Calu3 (cell line): ENCODE measurements at regions not wholly inside any gene's neighbourhood (a gene's known extent, or its start where the extent isn't known, plus 50 kb on each side); places are given as distances from the start of the nearest gene placed in this dataset.

Source experiments
- BruUV-seq: library from RNA; stranded (reverse); fragments of 400-500 nt; replicated peaks from 2 replicates; lab custom pipeline; 2021; lab: Mats Ljungman, UMichigan
- CTCF ChIA-PET: fragments of 300-600 bp; sonication (Branson Sonifier 250); formaldehyde crosslinking; loops from one replicate; lab custom pipeline; 2022; ENCODE audit warnings: antibody characterized with exemption; lab: Charles Lee
- DNase-seq: peaks from one replicate; pipeline ENCODE4 v3.0.0; 2022
- H3K27ac Mint-ChIP-seq: one replicate; pipeline ENCODE4 v1.8.0; 2022; ENCODE audit warnings: mixed read lengths; ENCODE audit not compliant: unreplicated experiment
- H3K27me3 Mint-ChIP-seq: one replicate; pipeline ENCODE4 v1.8.0; 2022; ENCODE audit warnings: mixed read lengths; ENCODE audit not compliant: unreplicated experiment
- H3K36me3 Mint-ChIP-seq: one replicate; pipeline ENCODE4 v1.8.0; 2022; ENCODE audit warnings: mild to moderate bottlenecking, moderate library complexity, mixed read lengths; ENCODE audit not compliant: insufficient read depth, unreplicated experiment
- H3K4me1 Mint-ChIP-seq: one replicate; pipeline ENCODE4 v1.8.0; 2022; ENCODE audit warnings: mild to moderate bottlenecking, low read depth, mixed read lengths; ENCODE audit not compliant: unreplicated experiment
- H3K4me3 Mint-ChIP-seq: one replicate; pipeline ENCODE4 v1.8.0; 2022; ENCODE audit warnings: mild to moderate bottlenecking, low read depth, moderate library complexity, mixed read lengths; ENCODE audit not compliant: unreplicated experiment
- H3K9me3 Mint-ChIP-seq: one replicate; pipeline ENCODE4 v1.8.0; 2022; ENCODE audit warnings: low read depth, mixed read lengths; ENCODE audit not compliant: unreplicated experiment
- CTCF ChIP-seq: fragments of 200-600 bp; IDR thresholded peaks from one replicate; pipeline ENCODE4 v1.8.0; 2022; ENCODE audit warnings: antibody characterized with exemption; ENCODE audit not compliant: unreplicated experiment
- intact Hi-C: fragments of 100-400 bp; cut with micrococcal nuclease; formaldehyde crosslinking; loops from one replicate; pipeline ENCODE4 v1.10.0; 2022; ENCODE audit not compliant: unreplicated experiment

- CTCF ChIA-PET: no interaction called here
- H3K4me1 Mint-ChIP-seq: peaks cover 12% of the 10 kb centered on the region
- H3K4me3 Mint-ChIP-seq: no peak overlapping the region
These were observed 251.4 kb upstream of the GAS1 start for GRCh38 chr9:87198716-87199115.

GRCh38 chr9:87199278-87199677, 252.0 kb upstream of the GAS1 start:
- Mint-ChIP-seq H3K27me3 (peaks cover 100% of the 10 kb centered on the region), H3K27ac (no peak overlapping the region), H3K9me3 (no peaks in the 10 kb centered on the region), H3K4me1 (peaks cover 9% of the 10 kb centered on the region), H3K36me3 (no peaks in the 10 kb centered on the region), H3K4me3 (no peak overlapping the region)
- no peak for TF ChIP-seq CTCF
- CTCF ChIA-PET: no interaction called here
- no peak for DNase-seq
- no TSS peak for BruUV-seq
- intact Hi-C loops: no loop called here

More at GRCh38 chr9:87198716-87199115, 251.4 kb upstream of the GAS1 start:
- Mint-ChIP-seq H3K27ac (no peak overlapping the region), H3K36me3 (no peaks in the 10 kb centered on the region), H3K27me3 (peaks cover 100% of the 10 kb centered on the region), H3K9me3 (no peaks in the 10 kb centered on the region)
- BruUV-seq: no TSS peak
- intact Hi-C loops: no loop called here
- no peak for DNase-seq
- TF ChIP-seq CTCF: no peak

- Mint-ChIP-seq H3K27me3 (peaks cover 100% of the 10 kb centered on the region), H3K4me1 (peaks cover 4% of the 10 kb centered on the region), H3K4me3 (no peak overlapping the region), H3K36me3 (no peaks in the 10 kb centered on the region), H3K27ac (no peak overlapping the region), H3K9me3 (no peaks in the 10 kb centered on the region)
- TF ChIP-seq CTCF: no peak
- no TSS peak for BruUV-seq
- no peak for DNase-seq
- CTCF ChIA-PET: interaction anchor here (0.6 kb wide), 1 partner anchor 786 kb away, joined by 4 read pairs; no protein-coding TSS in a partner anchor
- intact Hi-C loops: no loop called here
These were observed 252.5 kb upstream of the GAS1 start for GRCh38 chr9:87199782-87200181.

GRCh38 chr9:87201351-87201751, 254.0 kb upstream of the GAS1 start:
- no peak for TF ChIP-seq CTCF
- Mint-ChIP-seq H3K4me1 (no peaks in the 10 kb centered on the region), H3K27ac (no peak overlapping the region), H3K27me3 (peaks cover 95% of the 10 kb centered on the region), H3K36me3 (no peaks in the 10 kb centered on the region), H3K9me3 (no peaks in the 10 kb centered on the region), H3K4me3 (no peak overlapping the region)
- DNase-seq: no peak
- CTCF ChIA-PET: no interaction called here
- BruUV-seq: no TSS peak
- intact Hi-C loops: no loop called here
